Endothelial cell of umbilical vein (primary cell): ENCODE measurements at regions not wholly inside any gene's neighbourhood (a gene's known extent, or its start where the extent isn't known, plus 50 kb on each side); places are given as distances from the start of the nearest gene placed in this dataset.

Experiments
- CTCF ChIP-seq, 2 donors: IDR thresholded peaks; 1 replicate in 1 of 2; 2 replicates in 1 of 2; pipeline ENCODE4 v1.5.1; 2011; ENCODE audit warnings: low read length in 2 of 2, mild to moderate bottlenecking in 2 of 2, moderate library complexity in 2 of 2, control low read depth in 1 of 2, inconsistent platforms in 1 of 2, low read depth in 1 of 2; ENCODE audit not compliant: insufficient read depth in 1 of 2; ENCODE audit errors: extremely low read depth in 1 of 2
- POLR2A ChIP-seq: IDR thresholded peaks from 2 replicates; pipeline ENCODE4 v1.6.1; 2012; ENCODE audit warnings: low read depth, mild to moderate bottlenecking, control low read depth, low read length

- TF ChIP-seq POLR2A (no peak), CTCF (IDR thresholded peaks at IDR 0.05; ENCODE audit: extremely low read depth in 1 of 2, insufficient read depth in 1 of 2, low read depth in 1 of 2, low read length in 2 of 2) (no peak)
Observed at GRCh38 chr4:35556387-35556786, 687.9 kb downstream of the ARAP2 start.
